NCI-H345 treated with DMSO at 0.1 percent for 48 hours (cell line): ENCODE measurements at regions not wholly inside any gene's neighbourhood (a gene's known extent, or its start where the extent isn't known, plus 50 kb on each side); places are given as distances from the start of the nearest gene placed in this dataset.

Experiments used
- DNase-seq: peaks from one replicate; lab custom pipeline; 2025; ENCODE audit not compliant: unreplicated experiment; lab: John Stamatoyannopoulos, UW

DNA sequence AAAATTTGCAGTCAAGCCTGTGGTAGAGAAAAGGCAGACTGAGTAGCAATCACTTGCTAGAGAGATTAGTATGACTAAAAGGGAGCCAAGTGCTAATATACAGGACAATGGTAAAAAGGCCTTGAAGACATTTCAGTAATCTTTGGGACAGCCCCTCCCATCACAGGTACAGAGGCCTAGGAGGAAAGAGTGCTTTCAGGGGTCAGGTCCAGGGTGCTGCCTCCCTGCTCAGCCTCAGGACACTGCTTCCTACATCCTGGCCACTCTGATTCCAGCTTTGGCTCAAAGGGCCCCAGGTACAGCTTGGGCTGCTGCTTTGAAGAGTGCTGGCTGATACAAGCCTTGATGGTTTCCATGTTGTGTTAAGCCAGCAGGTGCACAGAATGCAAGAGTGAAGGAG is 543.5 kb downstream of the MMUT start:
- DNase-seq = no peak

DNA sequence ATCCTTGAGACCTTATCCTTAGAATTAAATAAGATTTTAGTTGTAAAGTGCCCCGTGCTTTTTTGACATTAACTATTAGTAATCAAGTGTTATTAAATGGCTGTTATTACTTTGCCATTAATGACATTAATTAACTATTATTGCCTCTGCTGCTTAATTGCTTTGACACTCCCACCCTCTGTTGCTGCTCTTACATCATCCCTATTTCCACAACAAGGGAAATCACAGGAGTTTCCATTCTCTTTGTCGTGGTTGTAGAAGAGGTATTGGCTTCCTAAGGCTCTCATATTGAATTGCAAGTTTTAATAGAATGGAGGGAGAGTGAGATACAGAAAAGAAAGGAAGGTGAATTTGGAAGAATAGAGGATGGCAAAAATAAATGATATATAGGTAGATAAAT is 545.8 kb downstream of the MMUT start:
- DNase-seq = no peak

DNA sequence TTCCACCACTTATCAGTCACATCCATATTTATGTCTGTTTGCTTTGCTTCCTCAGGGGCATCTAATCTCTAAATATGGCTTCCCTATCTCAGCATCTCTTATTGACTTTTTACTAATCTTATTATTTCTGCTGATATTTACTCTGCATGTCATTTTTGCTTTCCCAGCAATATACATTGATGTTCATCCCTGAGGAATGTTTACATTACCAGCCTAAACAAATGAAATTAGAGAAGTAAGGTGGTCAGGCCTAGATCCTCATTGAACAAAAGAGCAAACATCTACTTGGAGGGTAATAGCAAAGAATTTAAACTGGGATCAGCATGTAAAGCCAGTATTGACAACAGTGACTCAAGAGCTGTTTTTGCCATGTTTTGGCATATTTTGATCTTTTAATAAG is 546.4 kb downstream of the MMUT start:
- DNase-seq = no peak

DNA sequence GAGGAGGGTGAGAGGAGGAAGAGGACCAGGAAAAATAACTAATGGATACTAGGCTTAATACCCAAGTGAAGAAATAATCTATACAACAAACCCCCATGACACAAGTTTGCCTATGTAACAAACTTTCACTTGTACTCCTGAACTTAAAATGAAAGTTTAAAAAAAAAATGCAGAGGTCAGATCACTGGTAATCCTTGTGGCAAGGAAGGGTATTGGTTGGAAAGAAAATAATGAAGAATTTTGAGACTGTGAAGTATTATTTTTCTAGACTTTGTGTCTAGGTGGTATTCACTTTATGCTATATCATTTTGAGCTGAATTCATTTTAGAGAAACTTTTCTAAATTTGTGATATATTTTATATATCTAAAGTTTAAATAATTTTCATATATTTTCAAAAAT is 547.5 kb downstream of the MMUT start:
- no peak for DNase-seq

DNA sequence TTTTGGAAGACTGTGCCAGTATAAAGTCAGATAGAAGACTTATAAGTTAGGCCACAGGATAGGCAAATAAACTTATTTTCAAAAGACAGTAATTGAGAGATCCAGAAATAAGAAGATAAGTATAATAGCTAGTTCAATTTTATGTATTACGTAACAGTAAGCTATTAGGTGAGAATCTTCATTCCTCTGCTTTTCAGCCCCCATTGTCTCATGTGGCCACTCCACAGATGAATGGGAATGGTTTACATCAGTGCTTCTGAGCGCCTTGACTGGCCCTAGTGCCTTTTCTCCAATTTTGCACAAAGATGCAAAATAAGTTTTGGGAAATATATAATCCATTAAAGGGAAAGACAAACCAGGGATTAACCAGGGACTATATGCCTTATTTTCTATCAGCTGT is 550.5 kb downstream of the MMUT start:
- no peak for DNase-seq

DNA sequence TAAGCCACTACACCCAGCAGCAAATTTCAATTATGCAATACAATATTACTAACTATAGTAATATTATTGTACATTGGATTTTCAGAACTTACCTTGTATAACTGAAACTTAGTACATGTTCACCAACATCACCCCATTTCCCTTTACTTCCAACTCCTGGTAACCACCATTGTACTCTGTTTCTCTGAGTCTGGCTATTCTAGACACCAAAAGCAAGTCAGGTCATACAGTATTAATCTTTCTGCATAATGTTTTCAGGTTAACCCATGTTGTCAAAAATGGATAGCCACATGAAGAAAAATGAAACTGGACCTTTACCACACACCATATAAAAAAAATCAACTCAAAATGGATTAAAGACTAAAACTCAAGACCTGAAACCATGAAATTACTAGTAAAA is 558.2 kb downstream of the MMUT start:
- DNase-seq = no peak

DNA sequence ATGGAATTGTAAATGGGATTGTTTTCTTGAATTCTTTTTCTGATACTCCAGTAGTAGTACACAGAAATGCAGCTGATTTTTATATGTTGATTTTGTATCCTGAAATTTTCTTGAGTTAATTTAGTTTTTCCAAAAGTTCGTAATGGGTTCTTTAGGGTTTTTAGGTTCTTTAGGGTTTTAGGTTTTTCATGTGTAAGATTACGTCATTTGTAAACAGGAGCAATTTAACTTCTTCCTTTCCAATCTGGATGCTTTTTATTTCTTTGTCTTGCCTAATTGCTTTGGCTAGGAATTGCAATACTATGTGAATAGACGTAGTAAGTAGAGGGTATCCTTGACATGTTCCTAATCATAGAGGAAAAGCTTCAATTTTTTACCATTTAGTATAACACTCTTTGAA is 568.6 kb downstream of the MMUT start:
- DNase-seq = no peak

DNA sequence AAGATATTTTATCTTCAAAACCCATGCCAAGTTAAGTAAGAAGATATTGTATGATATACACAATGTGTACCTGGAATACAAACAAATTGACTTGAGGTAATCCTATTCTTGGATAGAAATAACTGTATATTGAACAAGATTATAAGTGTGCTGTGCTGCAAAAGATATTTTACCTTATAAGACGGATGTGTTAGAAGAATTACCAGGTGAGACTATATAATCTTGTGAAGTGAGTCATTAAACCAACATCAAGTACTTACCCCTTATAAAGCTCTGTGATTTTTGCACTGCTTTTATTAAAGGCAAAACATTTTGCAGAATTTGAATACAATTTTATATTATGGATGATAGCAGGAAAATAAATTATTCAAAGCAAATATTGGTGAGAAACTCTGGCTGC is 570.0 kb downstream of the MMUT start:
- no peak for DNase-seq

DNA sequence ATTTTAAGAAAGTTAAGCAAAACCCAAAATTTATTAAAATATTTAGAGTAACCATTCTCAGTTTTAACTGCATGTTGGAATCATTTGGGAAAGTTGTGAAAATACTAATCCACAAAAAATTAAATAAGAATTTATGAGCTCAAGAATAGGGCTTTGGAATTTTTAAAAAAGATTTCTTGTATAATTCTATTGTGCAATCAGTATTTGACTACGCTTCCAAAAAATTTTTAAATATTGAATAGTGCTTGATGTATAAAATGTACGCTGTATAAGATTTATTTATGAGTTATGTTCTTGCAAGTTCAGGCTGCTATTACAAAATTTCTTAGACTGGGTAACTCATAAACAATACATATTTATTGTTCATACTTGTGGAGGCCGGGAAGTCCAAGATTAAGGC is 571.7 kb downstream of the MMUT start:
- DNase-seq = no peak

DNA sequence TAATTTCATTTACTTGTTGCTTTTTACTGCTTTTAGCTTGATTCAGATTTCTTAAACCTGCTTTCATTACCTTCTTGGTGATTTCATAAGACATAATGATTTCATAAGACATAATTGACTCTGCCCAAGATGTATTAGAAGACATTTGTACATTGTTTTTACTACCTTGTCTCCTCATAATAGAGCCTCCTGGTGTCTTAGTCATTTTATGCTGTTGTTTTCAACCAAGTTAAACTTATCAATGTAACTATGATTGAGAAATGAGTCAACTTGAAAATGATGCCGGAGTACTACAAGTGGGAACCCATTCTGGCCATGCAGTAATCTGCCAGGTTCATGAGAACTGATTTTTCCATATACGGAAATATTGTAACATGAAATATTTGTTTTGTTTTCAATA is 573.6 kb downstream of the MMUT start:
- DNase-seq = no peak

DNA sequence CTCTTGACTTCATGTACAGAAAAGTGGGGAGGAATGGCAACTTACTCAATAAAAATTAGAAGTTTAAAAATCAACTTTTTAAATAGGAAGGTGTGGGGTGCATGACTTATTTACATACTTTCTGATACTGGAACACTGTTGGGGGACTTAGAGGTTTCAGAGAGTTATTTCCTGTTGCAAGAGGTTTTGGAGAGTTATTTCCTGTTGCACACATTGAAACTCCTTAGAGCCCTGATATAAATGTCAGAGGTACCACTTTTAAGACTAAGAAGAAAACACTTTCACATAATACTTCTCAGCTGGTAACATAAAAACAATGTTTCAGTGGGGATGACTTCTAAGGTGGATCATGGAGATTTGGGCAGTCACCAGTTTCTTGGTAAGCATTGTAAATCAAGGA is 579.9 kb downstream of the MMUT start:
- DNase-seq = no peak

DNA sequence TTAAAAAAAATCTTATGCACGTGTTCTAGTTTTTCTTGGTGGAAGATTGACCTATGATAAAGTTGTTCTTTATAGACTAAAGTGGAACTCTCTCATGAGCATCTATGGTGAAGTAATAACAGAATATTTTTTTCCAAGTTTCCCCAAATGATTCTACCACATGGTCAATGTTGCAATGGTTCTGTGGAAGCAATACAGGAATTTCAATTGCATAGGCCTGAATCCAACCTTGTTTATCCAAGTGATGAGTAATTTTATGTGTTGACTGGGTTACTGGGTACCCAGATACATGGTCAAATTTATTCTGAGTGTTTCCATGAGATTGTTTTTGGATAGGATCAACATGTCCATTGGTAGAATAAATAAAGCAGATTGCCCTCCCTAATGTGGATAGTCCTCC is 581.5 kb downstream of the MMUT start:
- DNase-seq = no peak

DNA sequence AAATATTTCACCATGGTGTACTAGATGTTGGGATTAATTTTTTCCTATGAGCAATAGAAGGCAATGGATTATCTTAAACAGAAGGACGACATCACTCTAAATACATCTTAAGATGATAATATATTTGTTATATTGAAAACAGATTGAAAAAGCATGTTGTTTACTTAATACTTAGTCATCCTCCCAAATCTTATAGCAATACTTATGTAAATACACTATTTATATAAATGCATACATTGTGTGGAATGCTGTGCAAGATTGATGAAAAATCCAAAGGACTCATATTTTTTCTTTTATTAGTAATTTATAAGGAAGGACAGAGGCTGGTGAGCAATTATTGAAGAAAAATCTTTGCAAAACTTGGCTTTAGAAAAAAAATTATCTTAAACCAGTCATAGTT is 593.5 kb downstream of the MMUT start:
- DNase-seq = no peak

DNA sequence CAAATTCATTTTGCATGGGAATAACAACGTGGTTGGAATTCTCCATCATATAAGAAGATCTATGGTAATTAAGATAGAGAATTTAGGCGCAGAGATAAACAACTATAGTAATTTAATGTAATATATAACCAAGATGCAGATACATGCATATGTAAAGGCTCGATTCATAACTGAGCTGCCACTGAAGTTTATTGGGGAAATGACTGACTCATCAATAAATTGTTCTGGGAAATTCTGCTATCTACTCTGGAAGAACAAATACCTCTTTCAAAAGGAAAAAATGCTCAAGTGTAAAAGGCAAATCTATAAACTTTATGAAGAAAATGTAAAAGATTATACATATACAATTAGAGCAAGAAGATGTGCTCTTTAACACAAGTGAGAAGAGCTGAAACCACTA is 596.4 kb downstream of the MMUT start:
- DNase-seq = no peak

DNA sequence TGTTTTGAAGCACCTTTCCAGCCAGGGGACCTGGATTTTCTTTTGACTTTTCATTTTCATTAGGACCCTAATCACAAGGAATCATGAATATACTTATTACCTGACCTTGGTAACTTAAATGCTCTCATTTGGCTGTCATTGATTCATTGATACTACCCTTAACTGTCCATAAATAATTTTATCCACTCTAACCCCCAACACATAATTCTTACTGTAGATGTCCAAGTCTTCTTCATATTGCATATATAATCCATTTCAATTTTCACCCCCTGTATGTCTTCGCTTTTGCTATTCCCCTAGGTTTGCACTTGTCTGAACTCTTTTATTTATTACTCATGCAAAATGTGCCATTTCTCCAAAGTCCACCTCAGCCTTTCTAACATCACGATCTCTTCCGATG is 602.9 kb downstream of the MMUT start:
- no peak for DNase-seq

DNA sequence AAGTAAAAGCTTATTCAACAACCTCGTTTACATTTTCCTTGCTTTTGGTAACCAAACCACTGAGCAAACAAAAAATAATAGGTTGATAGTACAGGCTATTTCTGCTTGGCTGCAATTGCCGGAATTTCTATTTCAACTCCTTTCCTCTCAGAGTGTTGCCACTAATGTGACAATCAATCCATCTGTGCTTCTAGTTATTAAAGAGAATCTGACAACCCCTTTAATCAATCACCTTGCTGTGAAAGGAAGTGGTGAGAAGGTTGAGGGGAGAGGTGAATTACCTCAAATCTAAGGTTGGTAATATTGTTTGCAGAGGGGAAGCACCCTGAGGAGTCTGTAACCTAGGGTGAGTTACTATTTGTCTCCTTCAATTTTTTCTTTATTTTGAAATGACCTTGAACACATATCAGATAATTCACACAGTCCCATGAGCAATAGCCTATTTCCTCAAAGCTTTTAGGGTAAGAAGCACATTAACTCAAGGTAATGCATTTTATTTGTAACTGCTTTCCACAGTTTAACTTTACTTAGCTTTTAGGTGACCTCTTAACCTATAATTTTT is 603.4 kb downstream of the MMUT start:
- no peak for DNase-seq

DNA sequence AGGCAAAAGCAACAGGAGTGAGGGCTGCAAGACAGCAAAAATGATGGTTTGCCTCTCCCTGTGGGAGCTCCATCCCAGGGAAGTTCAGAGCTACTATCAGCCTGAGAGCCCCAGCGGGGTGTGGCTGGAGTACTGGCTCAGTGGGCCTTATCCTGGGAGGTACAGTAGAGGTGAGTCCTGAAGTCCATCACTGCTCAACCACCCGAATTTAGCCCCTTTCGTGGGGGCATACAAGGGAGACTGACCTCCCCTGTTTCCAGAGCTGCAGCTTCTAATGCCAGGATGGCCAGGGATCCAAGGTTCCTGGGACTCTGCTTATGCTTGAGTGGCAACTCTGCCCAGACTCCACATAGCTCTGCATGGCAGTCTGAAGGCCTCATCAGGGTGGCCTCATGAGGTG is 617.8 kb downstream of the MMUT start:
- DNase-seq = no peak

DNA sequence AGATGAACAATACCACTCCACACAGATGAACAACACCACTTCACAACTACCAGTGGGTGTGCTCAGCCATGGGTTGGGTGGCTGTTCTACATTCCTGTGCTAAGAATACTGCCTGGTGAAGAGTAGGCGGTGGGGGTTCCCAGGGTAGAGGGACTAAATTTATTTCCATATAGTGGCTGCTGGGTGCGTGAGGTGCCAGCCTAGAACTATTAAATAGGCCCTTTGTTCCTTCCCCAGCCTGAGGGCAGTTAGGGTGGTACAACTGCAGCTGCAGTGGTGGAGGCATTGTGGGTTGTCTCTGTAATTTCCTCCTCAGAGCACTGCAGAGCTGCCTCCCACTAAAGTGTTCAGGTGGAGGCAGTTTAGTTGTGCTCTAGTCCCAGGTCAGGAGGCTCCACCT is 618.4 kb downstream of the MMUT start:
- no peak for DNase-seq

DNA sequence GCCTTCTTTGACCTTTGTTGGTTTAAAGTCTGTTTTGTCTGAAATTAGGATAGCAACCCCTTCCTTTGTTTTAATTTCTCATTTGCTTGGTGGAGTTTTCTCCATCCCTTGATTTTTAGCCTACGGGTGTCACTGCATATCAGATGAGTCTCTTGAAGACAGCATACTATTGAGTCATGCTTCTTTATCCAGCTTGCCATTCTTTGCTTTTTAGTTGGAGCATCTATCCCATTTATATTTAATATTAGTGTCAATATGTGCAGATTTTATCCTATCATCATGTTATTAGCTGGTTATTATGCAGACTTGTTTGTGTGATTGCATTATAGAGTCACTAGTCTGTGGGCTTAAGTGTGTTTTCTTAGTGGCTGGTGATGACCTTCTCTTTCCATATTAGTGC is 622.2 kb downstream of the MMUT start:
- no peak for DNase-seq

DNA sequence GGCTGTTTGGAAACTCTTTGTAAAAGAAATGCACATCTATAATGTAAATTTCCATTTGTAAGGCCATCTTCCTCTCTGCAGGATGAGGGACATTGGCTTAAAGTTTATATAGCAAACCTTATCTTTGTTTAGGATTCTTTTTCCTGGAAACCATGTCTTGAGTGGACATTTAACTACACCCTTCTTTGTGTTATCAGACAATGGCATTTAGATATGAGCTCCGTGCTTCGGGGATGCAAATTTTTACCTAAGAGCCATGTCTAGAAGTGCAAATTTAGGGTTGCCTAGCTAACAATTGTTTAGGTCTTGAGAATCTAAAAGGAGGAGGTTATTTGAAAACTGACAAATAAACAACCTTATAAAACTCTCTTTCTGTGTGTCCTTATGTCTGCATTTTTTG is 623.8 kb downstream of the MMUT start:
- no peak for DNase-seq

DNA sequence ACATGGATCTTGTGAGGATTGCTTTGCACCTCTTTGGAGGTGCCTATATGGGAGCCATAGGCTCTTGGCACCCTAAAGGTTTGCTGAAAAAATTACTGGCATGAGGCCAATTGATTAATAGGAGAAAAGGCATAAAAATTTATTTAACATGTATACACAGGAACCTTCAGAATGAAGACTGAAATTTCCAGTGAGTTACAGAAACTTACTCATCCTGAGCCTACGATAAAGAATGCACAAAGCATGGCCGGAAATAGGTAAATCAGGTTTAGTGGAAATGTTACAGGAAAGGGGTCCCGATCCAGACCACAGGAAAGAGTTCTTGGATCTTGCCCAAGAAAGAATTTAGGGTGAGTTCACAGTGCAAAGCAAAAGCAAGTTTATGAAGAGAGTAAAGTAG is 625.3 kb downstream of the MMUT start:
- DNase-seq = no peak

DNA sequence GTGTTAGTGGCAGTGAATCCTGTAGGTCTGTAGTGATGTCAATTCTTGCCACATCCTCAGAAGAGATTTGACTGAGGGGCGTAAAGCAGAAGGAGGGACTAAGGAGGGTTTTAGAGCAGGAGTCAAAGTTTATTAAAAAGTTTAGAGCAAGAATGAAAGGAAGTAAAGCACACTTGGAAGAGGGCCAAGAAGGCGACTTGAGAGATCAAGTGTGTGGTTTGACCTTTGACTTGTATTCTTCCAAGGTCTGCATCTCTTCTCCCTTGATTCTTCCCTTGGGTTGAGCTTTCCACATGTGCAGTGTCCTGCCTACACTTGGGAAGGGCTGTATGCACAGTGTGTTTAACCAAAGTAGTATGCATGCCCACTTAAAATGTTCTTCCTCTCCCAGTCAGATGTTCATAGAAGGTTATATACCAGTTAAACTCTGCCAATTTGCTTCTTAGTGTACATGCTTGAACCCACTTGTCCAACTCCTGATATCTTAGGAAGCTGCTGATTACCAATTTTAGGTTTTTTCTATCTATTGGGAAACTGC is 627.6 kb downstream of the MMUT start:
- no peak for DNase-seq

DNA sequence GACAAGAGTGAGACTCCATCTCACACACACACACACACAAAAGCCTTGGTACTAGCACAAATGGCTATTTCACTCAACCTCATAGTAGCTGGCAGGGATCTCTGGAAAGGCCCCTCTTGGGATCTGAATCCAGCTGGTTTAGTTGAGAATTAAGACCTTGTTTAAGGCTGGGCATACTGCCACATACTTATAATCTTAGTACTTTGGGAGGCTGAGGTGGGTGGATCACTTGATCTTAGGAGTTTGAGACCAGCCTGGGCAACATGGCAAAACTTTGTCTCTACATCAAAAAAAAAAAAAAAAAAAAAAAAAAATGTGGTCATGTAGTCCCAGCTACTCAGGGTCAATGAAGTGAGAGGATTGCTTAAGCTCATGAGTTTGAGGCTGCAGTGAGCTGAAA is 628.3 kb downstream of the MMUT start:
- no peak for DNase-seq

DNA sequence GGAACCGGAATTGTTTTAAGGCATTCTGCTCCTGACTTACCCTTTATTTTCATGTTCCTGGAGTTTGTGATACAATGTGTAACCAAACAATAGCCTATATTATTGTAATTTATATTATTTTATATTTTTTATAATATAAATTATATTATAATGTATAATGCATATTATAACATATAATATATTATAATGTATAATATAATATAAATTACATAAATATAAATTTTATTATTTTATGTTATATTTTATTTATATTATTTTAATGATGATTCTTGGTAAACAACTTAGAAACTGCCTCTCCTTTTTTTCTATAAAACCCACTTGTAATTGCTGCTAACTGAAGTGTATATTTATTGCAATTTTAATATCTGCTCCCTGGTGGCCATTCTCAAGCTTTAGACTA is 629.1 kb downstream of the MMUT start:
- DNase-seq = no peak
